ENCODE measurements at regions not wholly inside any gene's neighbourhood (a gene's known extent, or its start where the extent isn't known, plus 50 kb on each side); places are given as distances from the start of the nearest gene placed in this dataset.

GRCh38 chr12:5220835-5221234 is 177.2 kb downstream of the KCNA5 start:
- no peak for TF ChIP-seq CTCF (IDR thresholded peaks at IDR 0.05)
- no peak for TF ChIP-seq POLR2A (IDR thresholded peaks at IDR 0.05)

Data from testis (tissue), 2 donors.